ENCODE measurements at regions not wholly inside any gene's neighbourhood (a gene's known extent, or its start where the extent isn't known, plus 50 kb on each side); places are given as distances from the start of the nearest gene placed in this dataset.

DNA sequence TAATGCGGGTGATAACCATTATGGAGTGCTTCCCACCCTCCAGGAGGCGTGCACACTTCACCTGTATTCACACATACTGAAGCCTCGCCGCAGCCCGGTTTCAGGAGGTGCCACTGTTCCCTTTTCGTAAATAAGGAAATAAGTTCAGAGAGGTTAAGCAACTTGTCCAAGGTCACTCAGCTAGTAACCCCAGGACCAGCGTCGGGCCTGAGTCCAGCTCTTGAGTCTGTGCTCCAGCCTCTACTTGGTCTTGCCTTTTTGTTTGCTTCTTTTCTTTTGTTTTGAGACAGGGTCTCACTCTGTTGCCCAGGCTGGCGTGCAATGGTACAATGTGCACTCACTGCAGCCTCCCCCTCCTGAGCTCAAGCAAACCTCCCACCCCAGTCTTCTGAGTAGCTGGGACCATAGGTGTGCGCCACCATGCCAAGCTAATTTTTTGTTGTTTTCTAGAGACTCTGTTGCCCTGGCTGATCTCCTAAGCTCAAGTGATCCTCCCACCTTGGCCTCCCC lies 63.5 kb upstream of the CIBAR2 start:
- TF ChIP-seq, protein P1, sequence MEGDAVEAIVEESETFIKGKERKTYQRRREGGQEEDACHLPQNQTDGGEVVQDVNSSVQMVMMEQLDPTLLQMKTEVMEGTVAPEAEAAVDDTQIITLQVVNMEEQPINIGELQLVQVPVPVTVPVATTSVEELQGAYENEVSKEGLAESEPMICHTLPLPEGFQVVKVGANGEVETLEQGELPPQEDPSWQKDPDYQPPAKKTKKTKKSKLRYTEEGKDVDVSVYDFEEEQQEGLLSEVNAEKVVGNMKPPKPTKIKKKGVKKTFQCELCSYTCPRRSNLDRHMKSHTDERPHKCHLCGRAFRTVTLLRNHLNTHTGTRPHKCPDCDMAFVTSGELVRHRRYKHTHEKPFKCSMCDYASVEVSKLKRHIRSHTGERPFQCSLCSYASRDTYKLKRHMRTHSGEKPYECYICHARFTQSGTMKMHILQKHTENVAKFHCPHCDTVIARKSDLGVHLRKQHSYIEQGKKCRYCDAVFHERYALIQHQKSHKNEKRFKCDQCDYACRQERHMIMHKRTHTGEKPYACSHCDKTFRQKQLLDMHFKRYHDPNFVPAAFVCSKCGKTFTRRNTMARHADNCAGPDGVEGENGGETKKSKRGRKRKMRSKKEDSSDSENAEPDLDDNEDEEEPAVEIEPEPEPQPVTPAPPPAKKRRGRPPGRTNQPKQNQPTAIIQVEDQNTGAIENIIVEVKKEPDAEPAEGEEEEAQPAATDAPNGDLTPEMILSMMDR (IDR thresholded peaks at IDR 0.05; ENCODE audit: insufficient read depth, low read depth, low read length) = no peak
- TF ChIP-seq EZH2 (IDR thresholded peaks at IDR 0.05; ENCODE audit: insufficient read depth, low read length) = no peak
